ENCODE measurements at regions not wholly inside any gene's neighbourhood (a gene's known extent, or its start where the extent isn't known, plus 50 kb on each side); places are given as distances from the start of the nearest gene placed in this dataset.

DNA sequence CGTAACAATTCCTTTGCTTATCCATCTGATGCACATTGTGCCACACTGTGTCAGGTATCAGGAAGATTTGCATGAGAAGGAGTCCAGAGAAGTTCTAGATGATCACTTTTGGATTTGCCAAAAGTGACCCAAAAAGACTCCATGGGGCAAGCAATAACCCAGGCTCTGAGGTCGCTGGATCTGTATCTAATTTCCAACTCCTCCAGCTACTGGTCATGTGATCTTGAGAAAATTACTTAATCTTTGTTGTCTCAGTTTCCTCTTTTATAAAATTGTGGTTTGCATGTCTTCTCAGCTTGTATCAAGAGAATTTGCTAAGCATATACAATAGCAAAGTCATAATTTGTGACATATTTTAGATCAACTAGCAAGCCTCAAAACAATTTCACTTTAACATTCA, 61.3 kb upstream of the ITGA4 start:
- peak; percentile 70 to 71 for DNase-seq

GRCh38 chr2:181396256-181397123, 60.7 kb upstream of the ITGA4 start:
- no peak for DNase-seq

DNA sequence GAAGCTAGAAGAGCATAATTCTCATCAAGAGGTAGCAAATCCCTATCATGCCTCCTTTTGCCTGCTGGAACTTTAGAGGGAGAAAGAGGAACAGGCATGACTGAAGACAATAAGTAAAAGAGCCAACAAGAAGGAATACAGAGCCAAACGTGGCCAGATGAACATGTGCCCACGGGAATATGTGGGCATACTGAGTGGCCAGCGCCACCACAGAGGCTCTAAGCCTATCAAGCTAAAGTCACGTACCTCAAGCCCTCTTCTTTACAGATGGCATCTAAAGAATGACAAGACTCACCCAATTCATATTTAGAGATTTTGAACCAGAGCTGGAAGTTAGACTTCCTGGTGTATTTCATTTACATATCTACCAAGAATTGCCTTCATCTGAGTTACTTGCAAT, 59.9 kb upstream of the ITGA4 start:
- DNase-seq = no peak

- no peak for DNase-seq
Observed at GRCh38 chr2:181398000-181398399, 59.2 kb upstream of the ITGA4 start.

- no peak for DNase-seq
Observed at GRCh38 chr2:181399027-181399426, 58.2 kb upstream of the ITGA4 start.

GRCh38 chr2:181404472-181404871, 52.7 kb upstream of the ITGA4 start:
- no peak for DNase-seq

- peak; percentile 99 for DNase-seq
Observed at GRCh38 chr2:181407171-181407570, 50.0 kb upstream of the ITGA4 start.
